ENCODE measurements at regions not wholly inside any gene's neighbourhood (a gene's known extent, or its start where the extent isn't known, plus 50 kb on each side); places are given as distances from the start of the nearest gene placed in this dataset.
"Not testable (repeated sequence)": the region's sequence is repeated elsewhere in the genome, so short reads cannot be mapped to it uniquely, and the experiment has no call there.

GRCh38 chr7:114343949-114344708 is 70.5 kb upstream of the FOXP2 start:
- Histone ChIP-seq H3K27me3 (no peaks in the 10 kb centered on the region), H3K36me3 (no peaks in the 10 kb centered on the region), H3K27ac (no peak overlapping the region), H3K9me3 (no peaks in the 10 kb centered on the region), H3K4me3 (no peak overlapping the region), H3K4me1 (no peaks in the 10 kb centered on the region)
- TF ChIP-seq CTCF (IDR thresholded peaks at IDR 0.05): no peak
- TF ChIP-seq POLR2A (IDR thresholded peaks at IDR 0.05): no peak
- TF ChIP-seq EP300 (IDR thresholded peaks at IDR 0.05): no peak
- no peak for DNase-seq (ENCODE audit: low spot score in 2 of 2)
- 85 to 89% methylated on average over 9 of the region's 9 CpGs for WGBS, 2 donors

DNA sequence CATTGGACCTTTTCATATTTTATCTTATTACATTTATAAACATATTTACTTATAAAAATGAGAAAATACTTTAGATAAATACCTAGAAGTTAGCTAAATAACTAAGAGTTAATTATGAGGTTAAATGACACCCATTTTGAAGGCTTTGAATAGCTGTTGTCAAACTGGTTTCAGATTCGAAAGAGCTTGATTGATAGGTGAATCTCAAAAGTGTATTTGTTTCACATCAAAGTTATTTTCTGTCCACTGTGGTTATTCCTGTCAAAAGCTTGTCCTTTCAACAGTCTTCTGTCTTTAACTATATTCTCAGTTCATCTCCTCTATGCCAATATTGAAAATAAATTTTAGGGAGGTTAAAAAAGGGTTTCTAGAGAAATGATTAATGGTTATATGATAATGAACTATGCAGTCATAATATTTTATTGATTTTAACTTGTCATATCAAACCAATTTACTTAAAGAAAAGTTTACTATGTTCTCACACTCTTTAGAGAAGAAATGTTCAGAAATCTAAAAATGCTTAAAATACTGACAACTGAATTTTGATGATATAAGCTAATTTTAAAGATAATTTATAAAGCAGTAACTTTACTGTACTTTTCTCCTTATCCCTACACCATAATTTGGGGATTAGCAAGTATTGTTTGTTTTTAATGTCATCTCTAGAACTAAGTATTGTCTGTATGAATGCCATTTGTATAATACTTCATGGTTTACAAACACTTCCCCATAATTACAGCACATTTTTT is 72.0 kb upstream of the FOXP2 start:
- 73 to 75% methylated on average over 1 of the region's 1 CpG for WGBS, 2 donors
- no peaks in the 10 kb centered on the region for H3K27me3 ChIP-seq
- no peaks in the 10 kb centered on the region for H3K9me3 ChIP-seq
- H3K4me1 ChIP-seq: no peaks in the 10 kb centered on the region
- no peak for TF ChIP-seq POLR2A (IDR thresholded peaks at IDR 0.05)
- TF ChIP-seq CTCF (IDR thresholded peaks at IDR 0.05): no peak
- TF ChIP-seq EP300 (IDR thresholded peaks at IDR 0.05): no peak
- H3K4me3 ChIP-seq: no peak overlapping the region
- no peak overlapping the region for H3K27ac ChIP-seq
- DNase-seq (ENCODE audit: low spot score in 2 of 2): no peak
- no peaks in the 10 kb centered on the region for H3K36me3 ChIP-seq

DNA sequence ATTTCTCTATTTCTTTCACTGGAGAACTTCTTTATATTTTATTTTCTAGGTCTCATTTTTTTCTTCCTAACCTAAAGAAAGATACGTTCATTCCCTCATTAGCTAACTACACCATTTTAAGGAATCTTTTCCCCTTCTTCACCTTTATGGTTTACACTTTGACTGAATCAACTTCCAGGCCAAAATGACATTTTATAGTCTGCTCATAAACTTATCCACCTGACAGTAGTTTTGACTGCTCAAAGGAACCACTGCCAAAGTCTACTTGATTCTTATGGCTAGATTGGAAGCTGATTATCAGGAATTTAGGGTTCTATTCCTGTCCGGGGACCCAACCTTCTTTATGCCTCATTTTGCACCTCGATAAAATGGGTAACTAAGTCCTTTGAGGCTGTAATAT is 73.0 kb upstream of the FOXP2 start:
- Histone ChIP-seq H3K9me3 (no peaks in the 10 kb centered on the region), H3K36me3 (no peaks in the 10 kb centered on the region), H3K27me3 (no peaks in the 10 kb centered on the region), H3K27ac (no peak overlapping the region), H3K4me3 (no peak overlapping the region), H3K4me1 (no peaks in the 10 kb centered on the region)
- 87 to 88% methylated on average over 3 of the region's 3 CpGs for WGBS, 2 donors
- DNase-seq (ENCODE audit: low spot score in 2 of 2): no peak
- TF ChIP-seq POLR2A (IDR thresholded peaks at IDR 0.05): no peak
- no peak for TF ChIP-seq EP300 (IDR thresholded peaks at IDR 0.05)
- TF ChIP-seq CTCF (IDR thresholded peaks at IDR 0.05): no peak

DNA sequence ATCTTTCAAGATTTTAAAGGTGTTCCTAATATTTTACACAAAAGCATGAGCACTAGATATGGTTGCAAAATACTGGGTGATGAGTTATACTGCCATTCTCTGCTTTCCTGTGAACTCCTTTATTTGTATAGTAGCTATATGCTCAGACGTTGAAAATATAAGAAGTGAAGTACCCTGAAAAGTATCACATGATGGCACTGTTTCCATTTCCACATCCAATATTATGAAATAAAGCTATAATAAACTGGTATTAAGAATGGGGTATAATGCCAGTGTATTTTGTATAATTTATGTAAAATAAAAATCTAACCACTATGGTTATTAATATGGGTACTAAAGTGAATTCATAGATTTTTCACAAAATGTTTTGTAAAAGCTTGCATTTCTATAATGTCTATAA is 79.6 kb upstream of the FOXP2 start:
- WGBS, 2 donors: 32 to 40% methylated on average over 1 of the region's 1 CpG

GRCh38 chr7:114329458-114329857 is 85.2 kb upstream of the FOXP2 start:
- H3K27me3 ChIP-seq; H3K9me3 ChIP-seq; H3K4me1 ChIP-seq; H3K36me3 ChIP-seq; H3K27ac ChIP-seq; H3K4me3 ChIP-seq; DNase-seq (ENCODE audit: low spot score in 2 of 2): not testable (repeated sequence)
- WGBS, 2 donors: 83 to 91% methylated on average over 10 of the region's 10 CpGs

More for the DNA sequence above, 79.6 kb upstream of the FOXP2 start:
- DNase-seq (ENCODE audit: low spot score in 2 of 2): no peak
- H3K27me3 ChIP-seq: no peaks in the 10 kb centered on the region
- H3K4me3 ChIP-seq: no peak overlapping the region
- no peaks in the 10 kb centered on the region for H3K4me1 ChIP-seq
- no peaks in the 10 kb centered on the region for H3K9me3 ChIP-seq
- no peak overlapping the region for H3K27ac ChIP-seq
- H3K36me3 ChIP-seq: no peaks in the 10 kb centered on the region
- no peak for TF ChIP-seq POLR2A (IDR thresholded peaks at IDR 0.05)
- no peak for TF ChIP-seq CTCF (IDR thresholded peaks at IDR 0.05)
- no peak for TF ChIP-seq EP300 (IDR thresholded peaks at IDR 0.05)
